CD4-positive, CD25-positive, alpha-beta regulatory T cell (primary cell): ENCODE measurements at regions not wholly inside any gene's neighbourhood (a gene's known extent, or its start where the extent isn't known, plus 50 kb on each side); places are given as distances from the start of the nearest gene placed in this dataset.
"Not testable (repeated sequence)": the region's sequence is repeated elsewhere in the genome, so short reads cannot be mapped to it uniquely, and the experiment has no call there.

ENCODE experiments used
- ATAC-seq, 2 donors: fragments of 150-1000 bp; cut with Tn5 transposase; one replicate each; pipeline ENCODE4 v1.10.0; 2021; ENCODE audit warnings: low read depth in 2 of 2, moderate number of reproducible peaks in 2 of 2, moderate library complexity in 1 of 2
- DNase-seq, 3 donors: peaks; one replicate each; pipeline versions ENCODE4 v3.0.0 to v3.0.0-alpha.2; 2012 to 2022; ENCODE audit warnings: mixed read lengths in 1 of 3
- H3K27ac ChIP-seq: one replicate; pipeline ENCODE4 v1.7.0; 2013; ENCODE audit warnings: mild to moderate bottlenecking, low read length; ENCODE audit not compliant: insufficient read depth, poor library complexity, severe bottlenecking
- H3K27me3 ChIP-seq: one replicate; pipeline ENCODE4 v1.7.0; 2013; ENCODE audit warnings: low read length; ENCODE audit not compliant: control insufficient read depth, insufficient read depth
- H3K36me3 ChIP-seq: one replicate; pipeline ENCODE4 v1.7.0; 2013; ENCODE audit warnings: mild to moderate bottlenecking, low read length, moderate library complexity; ENCODE audit not compliant: control insufficient read depth, insufficient read depth
- H3K4me1 ChIP-seq: 2 replicates; pipeline ENCODE4 v1.7.0; 2013; ENCODE audit warnings: mild to moderate bottlenecking, low read length; ENCODE audit not compliant: insufficient read depth, control insufficient read depth, poor library complexity, severe bottlenecking
- H3K4me3 ChIP-seq: one replicate; pipeline ENCODE4 v1.7.0; 2013; ENCODE audit warnings: low read depth, mild to moderate bottlenecking, low read length, moderate library complexity
- H3K9me3 ChIP-seq, 2 experiments: 1 replicate in 1 of 2; 2 replicates in 1 of 2; pipeline ENCODE4 v1.7.0; 2013; ENCODE audit warnings: low read length in 2 of 2, mild to moderate bottlenecking in 1 of 2, moderate library complexity in 1 of 2; ENCODE audit not compliant: control insufficient read depth in 2 of 2
- H3K27ac Mint-ChIP-seq, 3 donors: one replicate each; pipeline ENCODE4 v1.8.0; 2020 to 2022; ENCODE audit warnings: mild to moderate bottlenecking in 3 of 3, mixed read lengths in 3 of 3, moderate library complexity in 2 of 3
- H3K27me3 Mint-ChIP-seq: one replicate; pipeline ENCODE4 v1.8.0; 2022; ENCODE audit warnings: mild to moderate bottlenecking, mixed read lengths
- H3K36me3 Mint-ChIP-seq: one replicate; pipeline ENCODE4 v1.8.0; 2020; ENCODE audit warnings: mixed read lengths
- H3K4me1 Mint-ChIP-seq, 4 donors: one replicate each; pipeline ENCODE4 v1.8.0; 2020 to 2022; ENCODE audit warnings: mixed read lengths in 4 of 4, mild to moderate bottlenecking in 1 of 4
- H3K4me3 Mint-ChIP-seq, 4 donors: one replicate each; pipeline ENCODE4 v1.8.0; 2020 to 2022; ENCODE audit warnings: mild to moderate bottlenecking in 4 of 4, mixed read lengths in 4 of 4, moderate library complexity in 3 of 4
- H3K9me3 Mint-ChIP-seq, 7 donors: one replicate each; pipeline ENCODE4 v1.8.0; 2020 to 2022; ENCODE audit warnings: mixed read lengths in 7 of 7, mild to moderate bottlenecking in 3 of 7, moderate library complexity in 2 of 7

- H3K36me3 Mint-ChIP-seq, H3K27me3 Mint-ChIP-seq, H3K4me1 ChIP-seq, H3K36me3 ChIP-seq, H3K9me3 Mint-ChIP-seq, H3K27me3 ChIP-seq, H3K27ac Mint-ChIP-seq, H3K27ac ChIP-seq, H3K4me3 Mint-ChIP-seq, ATAC-seq, H3K4me3 ChIP-seq, H3K4me1 Mint-ChIP-seq, DNase-seq, H3K9me3 ChIP-seq: not testable (repeated sequence)
Measured at GRCh38 chr9:62896692-62897091, 1706.9 kb downstream of the SPATA31A7 start.

DNA sequence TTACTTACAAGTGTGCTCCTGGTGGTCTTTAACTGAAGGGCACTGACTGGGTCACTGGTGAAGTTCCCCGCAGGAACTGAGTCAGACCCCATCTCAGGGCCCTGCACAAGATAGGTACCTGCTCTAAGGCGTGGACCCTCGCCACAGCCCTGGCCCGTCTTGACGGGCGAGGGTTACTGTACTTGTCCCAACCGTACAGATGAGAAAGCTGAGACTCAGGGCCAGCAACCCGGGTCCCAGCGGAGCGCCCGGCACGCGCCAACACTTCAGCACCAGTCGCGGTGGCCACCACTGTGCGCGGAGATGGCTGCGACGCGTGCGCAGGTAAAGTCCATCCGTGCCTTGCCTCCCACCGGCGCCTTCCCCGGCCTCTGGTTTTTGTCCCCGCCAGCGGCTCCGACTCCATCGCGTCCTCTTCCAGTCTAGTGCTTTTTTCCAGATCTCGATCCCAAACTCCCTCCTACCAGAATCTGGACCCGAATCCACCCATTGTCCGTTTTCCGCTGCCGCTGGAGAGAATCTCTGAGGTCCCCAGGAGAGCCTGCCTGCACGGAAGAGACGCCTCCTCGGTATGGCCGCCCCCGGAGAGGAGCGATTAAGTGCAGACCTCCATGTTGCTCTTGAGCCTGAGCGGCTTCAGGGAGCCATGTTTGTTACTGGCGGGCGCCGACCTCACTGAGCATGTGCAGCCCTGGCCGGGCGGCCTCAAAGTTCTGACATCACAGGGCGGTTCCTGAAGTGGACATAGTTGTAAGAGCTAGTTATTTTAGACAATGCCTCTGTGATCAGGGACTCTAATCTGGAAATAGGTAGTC, 1707.8 kb downstream of the SPATA31A7 start:
- ATAC-seq, H3K4me1 Mint-ChIP-seq, H3K9me3 Mint-ChIP-seq, H3K27me3 Mint-ChIP-seq, H3K36me3 Mint-ChIP-seq, H3K36me3 ChIP-seq, H3K27me3 ChIP-seq, H3K4me1 ChIP-seq, H3K9me3 ChIP-seq: not testable (repeated sequence)
- Histone ChIP-seq H3K4me3 (peak overlapping the region; percentile 51), H3K27ac (peak overlapping the region; percentile 57)
- H3K4me3 Mint-ChIP-seq, result peak overlapping the region in 3 of 4 donors; percentile 54 to 97 (median 74)
- DNase-seq, result peak; percentile 42 to 77 (median 55)
- peak overlapping the region in 1 of 3 donors; percentile 91 for H3K27ac Mint-ChIP-seq

GRCh38 chr9:62899666-62900065, 1709.8 kb downstream of the SPATA31A7 start:
- not testable (repeated sequence) for ATAC-seq, H3K27me3 ChIP-seq, H3K36me3 ChIP-seq, H3K9me3 ChIP-seq, DNase-seq, H3K4me3 Mint-ChIP-seq, H3K9me3 Mint-ChIP-seq, H3K27ac Mint-ChIP-seq, H3K27ac ChIP-seq, H3K27me3 Mint-ChIP-seq, H3K4me1 ChIP-seq, H3K4me3 ChIP-seq, H3K36me3 Mint-ChIP-seq, H3K4me1 Mint-ChIP-seq

- ATAC-seq, H3K36me3 ChIP-seq, DNase-seq, H3K4me3 ChIP-seq, H3K27me3 Mint-ChIP-seq, H3K27ac Mint-ChIP-seq, H3K36me3 Mint-ChIP-seq, H3K4me1 ChIP-seq, H3K27me3 ChIP-seq, H3K4me1 Mint-ChIP-seq, H3K27ac ChIP-seq, H3K9me3 Mint-ChIP-seq, H3K9me3 ChIP-seq, H3K4me3 Mint-ChIP-seq: not testable (repeated sequence)
Measured at GRCh38 chr9:62904061-62904460, 1714.2 kb downstream of the SPATA31A7 start.

GRCh38 chr9:62905722-62906121, 1715.9 kb downstream of the SPATA31A7 start:
- not testable (repeated sequence) for H3K27ac Mint-ChIP-seq, H3K36me3 Mint-ChIP-seq, H3K27me3 ChIP-seq, H3K27ac ChIP-seq, H3K4me3 Mint-ChIP-seq, H3K4me3 ChIP-seq, ATAC-seq, H3K36me3 ChIP-seq, H3K4me1 ChIP-seq, H3K9me3 ChIP-seq, DNase-seq, H3K4me1 Mint-ChIP-seq, H3K9me3 Mint-ChIP-seq, H3K27me3 Mint-ChIP-seq

- H3K9me3 ChIP-seq, H3K27ac ChIP-seq, DNase-seq, H3K36me3 Mint-ChIP-seq, H3K4me1 Mint-ChIP-seq, H3K4me3 Mint-ChIP-seq, ATAC-seq, H3K4me3 ChIP-seq, H3K27ac Mint-ChIP-seq, H3K4me1 ChIP-seq, H3K27me3 ChIP-seq, H3K27me3 Mint-ChIP-seq, H3K9me3 Mint-ChIP-seq, H3K36me3 ChIP-seq: not testable (repeated sequence)
Measured at GRCh38 chr9:62907866-62908265, 1718.0 kb downstream of the SPATA31A7 start.

- DNase-seq, H3K27ac ChIP-seq, H3K27me3 Mint-ChIP-seq, H3K4me3 Mint-ChIP-seq, H3K27ac Mint-ChIP-seq, H3K4me1 Mint-ChIP-seq, ATAC-seq, H3K27me3 ChIP-seq, H3K4me3 ChIP-seq, H3K4me1 ChIP-seq, H3K36me3 ChIP-seq, H3K36me3 Mint-ChIP-seq, H3K9me3 ChIP-seq, H3K9me3 Mint-ChIP-seq: not testable (repeated sequence)
Measured at GRCh38 chr9:62908271-62908670, 1718.4 kb downstream of the SPATA31A7 start.

GRCh38 chr9:62909447-62909846, 1719.6 kb downstream of the SPATA31A7 start:
- not testable (repeated sequence) for H3K27ac ChIP-seq, DNase-seq

More at GRCh38 chr9:62909447-62909846, 1719.6 kb downstream of the SPATA31A7 start:
- not testable (repeated sequence) for H3K27me3 ChIP-seq, H3K27ac Mint-ChIP-seq, H3K4me1 Mint-ChIP-seq, H3K36me3 ChIP-seq, H3K36me3 Mint-ChIP-seq, ATAC-seq, H3K9me3 Mint-ChIP-seq, H3K4me3 Mint-ChIP-seq, H3K27me3 Mint-ChIP-seq, H3K4me3 ChIP-seq, H3K4me1 ChIP-seq, H3K9me3 ChIP-seq
